Fibroblast of the aortic adventitia (primary cell): ENCODE measurements at regions not wholly inside any gene's neighbourhood (a gene's known extent, or its start where the extent isn't known, plus 50 kb on each side); places are given as distances from the start of the nearest gene placed in this dataset.
"Not testable (repeated sequence)": the region's sequence is repeated elsewhere in the genome, so short reads cannot be mapped to it uniquely, and the experiment has no call there.

Experiments
- DNase-seq: peaks from one replicate; pipeline ENCODE4 v3.0.0-alpha.2; 2010; ENCODE audit warnings: low read depth
- H3K4me3 ChIP-seq: 2 replicates; pipeline ENCODE4 v1.5.1; 2011; ENCODE audit warnings: low read depth, mild to moderate bottlenecking, control low read depth, low read length, moderate library complexity
- TF ChIP-seq, protein P1 (sequence below): IDR thresholded peaks from 2 replicates; pipeline ENCODE4 v1.5.1; 2011; ENCODE audit warnings: mild to moderate bottlenecking, low read length, control low read depth, inconsistent platforms; ENCODE audit not compliant: insufficient read depth

- no peak for DNase-seq
- no peak overlapping the region for H3K4me3 ChIP-seq
- TF ChIP-seq, protein P1, sequence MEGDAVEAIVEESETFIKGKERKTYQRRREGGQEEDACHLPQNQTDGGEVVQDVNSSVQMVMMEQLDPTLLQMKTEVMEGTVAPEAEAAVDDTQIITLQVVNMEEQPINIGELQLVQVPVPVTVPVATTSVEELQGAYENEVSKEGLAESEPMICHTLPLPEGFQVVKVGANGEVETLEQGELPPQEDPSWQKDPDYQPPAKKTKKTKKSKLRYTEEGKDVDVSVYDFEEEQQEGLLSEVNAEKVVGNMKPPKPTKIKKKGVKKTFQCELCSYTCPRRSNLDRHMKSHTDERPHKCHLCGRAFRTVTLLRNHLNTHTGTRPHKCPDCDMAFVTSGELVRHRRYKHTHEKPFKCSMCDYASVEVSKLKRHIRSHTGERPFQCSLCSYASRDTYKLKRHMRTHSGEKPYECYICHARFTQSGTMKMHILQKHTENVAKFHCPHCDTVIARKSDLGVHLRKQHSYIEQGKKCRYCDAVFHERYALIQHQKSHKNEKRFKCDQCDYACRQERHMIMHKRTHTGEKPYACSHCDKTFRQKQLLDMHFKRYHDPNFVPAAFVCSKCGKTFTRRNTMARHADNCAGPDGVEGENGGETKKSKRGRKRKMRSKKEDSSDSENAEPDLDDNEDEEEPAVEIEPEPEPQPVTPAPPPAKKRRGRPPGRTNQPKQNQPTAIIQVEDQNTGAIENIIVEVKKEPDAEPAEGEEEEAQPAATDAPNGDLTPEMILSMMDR, result no peak
These were observed 216.3 kb downstream of the HHIP start for GRCh38 chr4:144862210-144862609.

DNA sequence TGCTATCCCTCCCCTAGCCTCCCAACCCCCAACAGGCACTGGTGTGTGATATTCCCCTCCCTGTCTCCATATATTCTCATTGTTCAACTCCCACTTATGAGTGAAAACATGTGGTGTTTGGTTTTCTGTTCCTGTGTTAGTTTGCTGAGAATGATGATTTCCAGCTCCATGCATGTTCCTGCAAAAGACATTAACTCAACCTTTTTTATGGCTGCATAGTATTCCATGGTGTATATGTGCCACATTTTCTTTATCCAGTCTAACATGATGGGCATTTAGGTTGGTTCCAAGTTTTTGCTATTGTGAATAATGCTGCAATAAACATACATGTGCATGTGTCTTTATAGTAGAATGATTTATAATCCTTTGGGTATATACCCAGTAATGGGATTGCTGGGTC lies 218.9 kb downstream of the HHIP start:
- H3K4me3 ChIP-seq, DNase-seq: not testable (repeated sequence)

GRCh38 chr4:144868309-144868708 lies 222.4 kb downstream of the HHIP start:
- H3K4me3 ChIP-seq, result no peak overlapping the region
- TF ChIP-seq, protein P1, result no peak
- DNase-seq, result no peak

GRCh38 chr4:144872508-144873225 lies 225.3 kb downstream of the ANAPC10 start:
- no peak overlapping the region for H3K4me3 ChIP-seq
- DNase-seq, result peak; percentile 77
- TF ChIP-seq, protein P1, result no peak

DNA sequence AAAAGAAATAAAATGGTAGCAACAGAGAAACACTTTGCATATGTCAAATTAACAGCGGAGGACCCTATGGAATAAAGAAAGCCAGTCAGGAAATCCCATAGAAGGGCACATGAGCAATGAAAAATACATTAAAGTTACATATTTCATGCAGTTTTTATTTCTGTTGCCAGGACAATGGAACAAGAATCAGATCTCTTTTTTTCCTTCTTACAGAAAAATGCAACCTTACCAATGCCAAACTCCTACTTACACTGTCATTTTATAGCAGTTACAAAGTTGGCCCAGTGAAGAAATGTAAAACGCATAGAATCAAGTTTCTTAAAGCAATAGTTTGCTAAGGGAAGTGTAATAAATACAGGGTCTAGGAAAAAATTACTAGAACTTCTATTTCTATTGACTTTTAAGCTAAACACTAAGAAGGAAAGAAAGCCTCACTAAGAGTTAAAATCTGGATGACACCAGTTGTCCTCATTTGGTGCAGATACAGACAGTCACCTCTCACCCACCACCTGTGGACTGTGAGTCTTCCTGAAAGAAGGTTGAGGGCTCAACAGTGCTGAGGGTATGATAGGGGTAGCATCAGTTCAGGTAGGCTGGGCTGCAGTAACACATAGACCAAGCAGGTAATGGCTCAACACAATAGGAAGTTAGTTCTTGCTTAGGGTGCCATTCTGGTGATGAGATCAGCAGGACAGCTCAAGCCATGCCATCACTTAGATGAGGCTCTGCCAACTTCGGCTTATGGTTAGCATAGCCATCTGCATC lies 224.6 kb downstream of the ANAPC10 start:
- no peak overlapping the region for H3K4me3 ChIP-seq
- no peak for DNase-seq
- TF ChIP-seq, protein P1, result no peak

GRCh38 chr4:144894573-144894972 lies 203.4 kb downstream of the ANAPC10 start:
- DNase-seq, result peak; percentile 79
- H3K4me3 ChIP-seq, result no peak overlapping the region
- TF ChIP-seq, protein P1, result no peak

- H3K4me3 ChIP-seq, result no peak overlapping the region
- DNase-seq, result no peak
- TF ChIP-seq, protein P1, result no peak
These were observed 198.6 kb downstream of the ANAPC10 start for GRCh38 chr4:144899393-144899792.
